ENCODE measurements at regions not wholly inside any gene's neighbourhood (a gene's known extent, or its start where the extent isn't known, plus 50 kb on each side); places are given as distances from the start of the nearest gene placed in this dataset.

- DNase-seq: no peak
These were observed 550.1 kb upstream of the CDH8 start for GRCh38 chr16:62586128-62586862.

GRCh38 chr16:62585041-62585545 is 548.9 kb upstream of the CDH8 start:
- no peak for DNase-seq

GRCh38 chr16:62583414-62583813 is 547.2 kb upstream of the CDH8 start:
- DNase-seq: no peak

- DNase-seq: no peak
These were observed 537.2 kb upstream of the CDH8 start for GRCh38 chr16:62573466-62573865.

- DNase-seq: no peak
These were observed 532.7 kb upstream of the CDH8 start for GRCh38 chr16:62568926-62569325.

GRCh38 chr16:62565706-62566105 is 529.5 kb upstream of the CDH8 start:
- no peak for DNase-seq

- DNase-seq: no peak
These were observed 528.1 kb upstream of the CDH8 start for GRCh38 chr16:62564291-62564690.

- DNase-seq: no peak
These were observed 525.9 kb upstream of the CDH8 start for GRCh38 chr16:62562121-62562520.

- DNase-seq: no peak
These were observed 513.6 kb upstream of the CDH8 start for GRCh38 chr16:62549875-62550274.

GRCh38 chr16:62548095-62548494 is 511.9 kb upstream of the CDH8 start:
- no peak for DNase-seq

- DNase-seq: no peak
These were observed 510.5 kb upstream of the CDH8 start for GRCh38 chr16:62546701-62547100.

- DNase-seq: no peak
These were observed 508.8 kb upstream of the CDH8 start for GRCh38 chr16:62545039-62545438.

- DNase-seq: no peak
These were observed 507.3 kb upstream of the CDH8 start for GRCh38 chr16:62543516-62543915.

GRCh38 chr16:62539657-62540056 is 503.4 kb upstream of the CDH8 start:
- DNase-seq: no peak

- DNase-seq: no peak
These were observed 494.2 kb upstream of the CDH8 start for GRCh38 chr16:62530426-62530825.

- DNase-seq: no peak
These were observed 479.8 kb upstream of the CDH8 start for GRCh38 chr16:62516001-62516400.

GRCh38 chr16:62503073-62503472 is 466.8 kb upstream of the CDH8 start:
- no peak for DNase-seq

- DNase-seq: no peak
These were observed 442.7 kb upstream of the CDH8 start for GRCh38 chr16:62478903-62479458.

GRCh38 chr16:62477796-62478195 is 441.6 kb upstream of the CDH8 start:
- no peak for DNase-seq

- no peak for DNase-seq
These were observed 439.3 kb upstream of the CDH8 start for GRCh38 chr16:62475573-62475972.

GRCh38 chr16:62462971-62463370 is 426.7 kb upstream of the CDH8 start:
- DNase-seq: no peak

GRCh38 chr16:62450291-62450690 is 414.1 kb upstream of the CDH8 start:
- DNase-seq: no peak

GRCh38 chr16:62445909-62446308 is 409.7 kb upstream of the CDH8 start:
- DNase-seq: no peak

GRCh38 chr16:62424206-62424605 is 388.0 kb upstream of the CDH8 start:
- DNase-seq: no peak

GRCh38 chr16:62408760-62409159 is 372.5 kb upstream of the CDH8 start:
- DNase-seq: no peak

Measured in activated CD4-positive, alpha-beta T cell treated with anti-CD3 and anti-CD28 coated beads, Interleukin-2, amount 50 U/mL, for 16 hours (primary cell).